GM12864 (cell line): ENCODE measurements at regions not wholly inside any gene's neighbourhood (a gene's known extent, or its start where the extent isn't known, plus 50 kb on each side); places are given as distances from the start of the nearest gene placed in this dataset.

Experiments
- DNase-seq: peaks from one replicate; pipeline ENCODE4 v3.0.0-alpha.2; 2011; ENCODE audit warnings: low read depth
- H3K4me3 ChIP-seq: 2 replicates; pipeline ENCODE4 v1.5.1; 2011; ENCODE audit warnings: mild to moderate bottlenecking, low read depth, low read length, control low read depth
- CTCF ChIP-seq: IDR thresholded peaks from 2 replicates; pipeline ENCODE4 v1.5.1; 2011; ENCODE audit warnings: low read depth, mild to moderate bottlenecking, moderate library complexity, low read length, control low read depth, inconsistent platforms; ENCODE audit errors: missing control alignments

- no peak for TF ChIP-seq CTCF
- DNase-seq, result no peak
- H3K4me3 ChIP-seq, result no peak overlapping the region
Observed at GRCh38 chr14:71589609-71590008, 342.6 kb upstream of the RGS6 start.

- TF ChIP-seq CTCF, result no peak
- no peak for DNase-seq
- H3K4me3 ChIP-seq, result no peak overlapping the region
Observed at GRCh38 chr14:71590131-71590530, 342.1 kb upstream of the RGS6 start.

- DNase-seq, result no peak
- H3K4me3 ChIP-seq, result no peak overlapping the region
- TF ChIP-seq CTCF, result no peak
Observed at GRCh38 chr14:71591231-71591630, 341.0 kb upstream of the RGS6 start.

- TF ChIP-seq CTCF, result no peak
- DNase-seq, result no peak
- H3K4me3 ChIP-seq, result no peak overlapping the region
Observed at GRCh38 chr14:71591929-71592328, 340.3 kb upstream of the RGS6 start.

- DNase-seq, result no peak
- no peak for TF ChIP-seq CTCF
- H3K4me3 ChIP-seq, result no peak overlapping the region
Observed at GRCh38 chr14:71592361-71592760, 339.9 kb upstream of the RGS6 start.

- TF ChIP-seq CTCF, result no peak
- H3K4me3 ChIP-seq, result no peak overlapping the region
- no peak for DNase-seq
Observed at GRCh38 chr14:71593966-71594365, 338.3 kb upstream of the RGS6 start.

GRCh38 chr14:71594821-71595220 lies 337.4 kb upstream of the RGS6 start:
- no peak for TF ChIP-seq CTCF
- DNase-seq, result no peak
- no peak overlapping the region for H3K4me3 ChIP-seq
